Fibroblast of villous mesenchyme (primary cell): ENCODE measurements at regions not wholly inside any gene's neighbourhood (a gene's known extent, or its start where the extent isn't known, plus 50 kb on each side); places are given as distances from the start of the nearest gene placed in this dataset.

Experiments used
- DNase-seq: peaks from one replicate; pipeline ENCODE4 v3.0.0-alpha.2; 2010; ENCODE audit warnings: low read depth
- H3K4me3 ChIP-seq: 2 replicates; pipeline ENCODE4 v1.5.1; 2011; ENCODE audit warnings: low read depth, mild to moderate bottlenecking, low read length
- TF ChIP-seq, protein P1 (sequence below): IDR thresholded peaks from 2 replicates; pipeline ENCODE4 v1.5.1; 2012; ENCODE audit warnings: low read depth, mild to moderate bottlenecking, low read length; ENCODE audit not compliant: insufficient read depth

- TF ChIP-seq, protein P1, sequence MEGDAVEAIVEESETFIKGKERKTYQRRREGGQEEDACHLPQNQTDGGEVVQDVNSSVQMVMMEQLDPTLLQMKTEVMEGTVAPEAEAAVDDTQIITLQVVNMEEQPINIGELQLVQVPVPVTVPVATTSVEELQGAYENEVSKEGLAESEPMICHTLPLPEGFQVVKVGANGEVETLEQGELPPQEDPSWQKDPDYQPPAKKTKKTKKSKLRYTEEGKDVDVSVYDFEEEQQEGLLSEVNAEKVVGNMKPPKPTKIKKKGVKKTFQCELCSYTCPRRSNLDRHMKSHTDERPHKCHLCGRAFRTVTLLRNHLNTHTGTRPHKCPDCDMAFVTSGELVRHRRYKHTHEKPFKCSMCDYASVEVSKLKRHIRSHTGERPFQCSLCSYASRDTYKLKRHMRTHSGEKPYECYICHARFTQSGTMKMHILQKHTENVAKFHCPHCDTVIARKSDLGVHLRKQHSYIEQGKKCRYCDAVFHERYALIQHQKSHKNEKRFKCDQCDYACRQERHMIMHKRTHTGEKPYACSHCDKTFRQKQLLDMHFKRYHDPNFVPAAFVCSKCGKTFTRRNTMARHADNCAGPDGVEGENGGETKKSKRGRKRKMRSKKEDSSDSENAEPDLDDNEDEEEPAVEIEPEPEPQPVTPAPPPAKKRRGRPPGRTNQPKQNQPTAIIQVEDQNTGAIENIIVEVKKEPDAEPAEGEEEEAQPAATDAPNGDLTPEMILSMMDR = no peak
- DNase-seq = no peak
- H3K4me3 ChIP-seq = no peak overlapping the region
These were observed 402.2 kb downstream of the GPATCH2 start for GRCh38 chr1:217228689-217229088.

DNA sequence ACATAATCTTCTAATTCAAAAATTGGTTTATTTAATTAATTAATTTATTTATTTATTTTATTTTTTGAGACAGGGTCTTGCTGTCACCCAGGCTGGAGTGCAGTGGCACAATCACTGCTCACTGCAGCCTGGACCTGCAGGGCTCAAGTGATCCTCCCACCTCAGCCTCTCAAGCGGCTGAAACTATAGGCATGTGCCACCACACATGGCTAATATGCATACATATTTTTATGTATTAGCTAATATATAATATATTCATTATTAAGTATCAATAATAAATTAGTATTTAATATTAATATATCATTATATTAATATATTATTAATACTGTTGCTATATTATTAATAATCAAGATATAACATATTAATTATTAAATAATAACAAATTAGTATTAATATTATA, 406.7 kb downstream of the GPATCH2 start:
- H3K4me3 ChIP-seq = no peak overlapping the region
- DNase-seq = no peak
- TF ChIP-seq, protein P1 = no peak

- no peak for DNase-seq
- TF ChIP-seq, protein P1 = no peak
- no peak overlapping the region for H3K4me3 ChIP-seq
These were observed 416.3 kb downstream of the GPATCH2 start for GRCh38 chr1:217214551-217214950.

- TF ChIP-seq, protein P1 = no peak
- no peak overlapping the region for H3K4me3 ChIP-seq
- no peak for DNase-seq
These were observed 419.4 kb downstream of the GPATCH2 start for GRCh38 chr1:217211486-217211885.

DNA sequence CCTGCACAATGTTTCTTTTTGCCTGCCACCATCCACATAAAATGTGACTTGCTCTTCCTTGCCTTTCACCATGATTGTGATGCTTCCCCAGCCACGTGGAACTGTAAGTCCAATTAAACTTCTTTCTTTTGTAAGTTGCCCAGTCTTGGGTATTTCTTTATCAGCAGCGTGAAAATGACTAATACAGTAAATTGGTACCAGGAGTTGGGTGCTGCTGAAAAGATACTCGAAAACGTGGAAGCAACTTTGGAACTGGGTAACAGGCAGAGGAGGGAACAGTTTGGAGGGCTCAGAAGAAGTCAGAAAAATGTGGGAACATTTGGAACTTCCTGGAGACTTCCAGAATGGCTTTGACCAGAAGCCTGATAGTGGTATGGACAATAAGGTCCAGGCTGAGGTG, 425.3 kb downstream of the GPATCH2 start:
- DNase-seq = no peak
- TF ChIP-seq, protein P1 = no peak

GRCh38 chr1:217196616-217197015, 434.3 kb downstream of the GPATCH2 start:
- no peak for DNase-seq

More for the DNA sequence above, 425.3 kb downstream of the GPATCH2 start:
- no peak overlapping the region for H3K4me3 ChIP-seq

DNA sequence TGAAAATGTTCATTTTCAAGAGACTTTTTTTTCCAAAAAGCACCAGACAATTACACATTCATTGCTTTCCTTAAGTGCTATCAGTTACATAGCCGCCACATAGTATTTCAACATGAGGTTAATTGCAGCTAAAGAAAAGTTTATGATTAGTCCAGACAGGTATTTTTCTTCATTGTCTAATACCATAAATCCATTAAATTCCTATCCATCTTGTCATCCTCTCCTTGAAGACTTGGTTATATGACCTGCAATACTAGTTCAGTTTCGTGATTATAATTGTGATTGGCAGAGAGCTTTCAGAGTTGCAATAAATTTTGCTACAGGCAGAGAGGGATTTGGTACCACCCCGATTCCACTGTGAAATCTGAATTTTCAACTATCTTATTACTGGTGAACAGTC, 437.7 kb downstream of the GPATCH2 start:
- H3K4me3 ChIP-seq = no peak overlapping the region
- TF ChIP-seq, protein P1 = no peak
- DNase-seq = no peak

More at GRCh38 chr1:217196616-217197015, 434.3 kb downstream of the GPATCH2 start:
- no peak overlapping the region for H3K4me3 ChIP-seq
- TF ChIP-seq, protein P1 = no peak
